DOHH2 (cell line): ENCODE measurements at regions not wholly inside any gene's neighbourhood (a gene's known extent, or its start where the extent isn't known, plus 50 kb on each side); places are given as distances from the start of the nearest gene placed in this dataset.

Experiments used
- EZH2phosphoT487 ChIP-seq: fragments of 200-600 bp; sonication (generic); IDR thresholded peaks from 2 replicates; pipeline ENCODE4 v1.6.1; 2017; ENCODE audit warnings: borderline replicate concordance, mild to moderate bottlenecking, antibody characterized with exemption, low read length, moderate library complexity, mixed read lengths
- TF ChIP-seq, protein P1 (sequence below): fragments of 200-600 bp; sonication (generic); IDR thresholded peaks from one replicate; pipeline ENCODE4 v1.5.1; 2014; ENCODE audit warnings: antibody characterized with exemption, mild to moderate bottlenecking, low read depth, low read length; ENCODE audit not compliant: poor library complexity, severe bottlenecking

DNA sequence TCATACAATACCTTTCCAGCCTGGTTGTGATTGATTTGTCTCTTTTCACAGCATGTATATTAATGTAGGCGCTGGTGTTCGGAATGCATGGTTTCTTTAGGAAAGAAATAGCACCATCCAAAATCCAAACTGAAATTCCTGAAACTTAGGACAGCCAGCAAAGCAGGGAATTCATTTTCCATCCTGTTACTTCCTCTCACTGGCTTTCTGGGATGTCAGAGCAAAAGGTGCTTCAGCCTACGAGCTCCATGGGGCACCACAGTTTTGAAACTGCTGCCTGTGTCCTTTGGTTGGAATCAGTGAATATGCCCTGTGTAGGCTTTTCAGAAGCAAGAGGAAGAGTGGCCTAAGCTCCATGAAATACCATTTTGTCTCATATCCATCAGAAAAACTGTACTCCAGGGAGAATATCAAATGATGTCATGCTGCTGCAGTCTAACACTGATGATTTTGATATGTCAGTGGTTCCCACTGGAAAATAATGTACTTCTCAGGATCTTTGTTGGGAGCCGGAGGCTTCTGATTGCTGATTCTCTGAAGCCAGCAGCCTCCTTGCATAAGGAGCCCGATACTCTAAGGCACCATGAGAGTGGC is 117.8 kb upstream of the SERP2 start:
- TF ChIP-seq, protein P1, sequence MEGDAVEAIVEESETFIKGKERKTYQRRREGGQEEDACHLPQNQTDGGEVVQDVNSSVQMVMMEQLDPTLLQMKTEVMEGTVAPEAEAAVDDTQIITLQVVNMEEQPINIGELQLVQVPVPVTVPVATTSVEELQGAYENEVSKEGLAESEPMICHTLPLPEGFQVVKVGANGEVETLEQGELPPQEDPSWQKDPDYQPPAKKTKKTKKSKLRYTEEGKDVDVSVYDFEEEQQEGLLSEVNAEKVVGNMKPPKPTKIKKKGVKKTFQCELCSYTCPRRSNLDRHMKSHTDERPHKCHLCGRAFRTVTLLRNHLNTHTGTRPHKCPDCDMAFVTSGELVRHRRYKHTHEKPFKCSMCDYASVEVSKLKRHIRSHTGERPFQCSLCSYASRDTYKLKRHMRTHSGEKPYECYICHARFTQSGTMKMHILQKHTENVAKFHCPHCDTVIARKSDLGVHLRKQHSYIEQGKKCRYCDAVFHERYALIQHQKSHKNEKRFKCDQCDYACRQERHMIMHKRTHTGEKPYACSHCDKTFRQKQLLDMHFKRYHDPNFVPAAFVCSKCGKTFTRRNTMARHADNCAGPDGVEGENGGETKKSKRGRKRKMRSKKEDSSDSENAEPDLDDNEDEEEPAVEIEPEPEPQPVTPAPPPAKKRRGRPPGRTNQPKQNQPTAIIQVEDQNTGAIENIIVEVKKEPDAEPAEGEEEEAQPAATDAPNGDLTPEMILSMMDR: no peak
- TF ChIP-seq EZH2phosphoT487: no peak
